Smooth muscle cell of the brain vasculature (primary cell): ENCODE measurements at regions not wholly inside any gene's neighbourhood (a gene's known extent, or its start where the extent isn't known, plus 50 kb on each side); places are given as distances from the start of the nearest gene placed in this dataset.
"Not testable (repeated sequence)": the region's sequence is repeated elsewhere in the genome, so short reads cannot be mapped to it uniquely, and the experiment has no call there.

ENCODE experiments used
- DNase-seq: peaks from one replicate; pipeline ENCODE4 v3.0.0-alpha.2; 2012; ENCODE audit warnings: low read depth, low spot score

DNA sequence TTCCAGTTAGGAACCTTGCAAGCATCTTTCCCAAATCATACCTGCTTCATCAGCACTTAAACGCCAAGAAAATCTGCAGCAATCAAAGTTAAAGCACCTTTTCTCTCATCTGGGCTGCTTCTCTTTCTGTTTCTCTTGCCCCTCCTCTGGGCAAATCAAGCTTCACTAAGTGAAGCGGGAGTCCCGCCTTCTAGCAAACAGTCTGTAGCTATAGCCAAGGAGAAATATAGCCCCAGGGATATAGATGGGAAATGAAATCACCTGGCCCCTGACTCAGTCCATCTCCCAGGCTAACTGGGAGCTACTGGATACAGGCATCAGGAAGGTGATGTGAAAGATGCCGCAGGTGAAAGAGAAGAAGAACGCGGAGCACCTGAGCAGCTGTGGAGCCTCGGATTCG is 481.9 kb downstream of the C6orf118 start:
- DNase-seq, result no peak

DNA sequence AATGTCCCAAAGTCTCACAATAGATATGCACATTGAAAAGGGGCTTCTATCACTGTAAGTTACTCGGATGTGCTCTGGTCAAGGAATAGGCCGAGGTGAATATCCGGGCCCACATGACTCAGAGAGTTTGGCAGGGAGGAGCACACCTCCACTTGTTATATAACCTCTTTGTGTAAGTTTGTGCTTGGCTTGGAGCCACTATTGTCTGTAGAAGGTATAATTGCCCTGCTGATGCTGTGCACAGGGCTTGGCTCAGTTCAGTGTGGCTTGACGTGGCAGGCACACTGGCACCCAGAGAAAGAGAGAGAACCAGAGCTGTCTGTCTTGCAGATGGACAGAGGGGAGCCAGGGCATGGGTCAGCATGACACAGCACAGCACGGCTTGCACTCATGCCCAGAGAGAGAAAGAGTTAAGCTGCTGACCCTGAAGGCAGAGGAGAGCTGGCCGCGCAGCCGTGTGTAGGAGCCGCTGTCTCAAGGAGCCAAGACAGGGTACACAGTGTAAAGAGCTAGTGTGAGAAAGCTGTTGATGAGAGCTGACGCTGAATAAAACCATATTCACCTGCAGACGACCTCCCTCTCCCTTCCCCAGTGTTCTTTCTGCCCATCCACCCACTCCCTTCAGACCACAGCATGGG is 482.5 kb downstream of the C6orf118 start:
- no peak for DNase-seq

DNA sequence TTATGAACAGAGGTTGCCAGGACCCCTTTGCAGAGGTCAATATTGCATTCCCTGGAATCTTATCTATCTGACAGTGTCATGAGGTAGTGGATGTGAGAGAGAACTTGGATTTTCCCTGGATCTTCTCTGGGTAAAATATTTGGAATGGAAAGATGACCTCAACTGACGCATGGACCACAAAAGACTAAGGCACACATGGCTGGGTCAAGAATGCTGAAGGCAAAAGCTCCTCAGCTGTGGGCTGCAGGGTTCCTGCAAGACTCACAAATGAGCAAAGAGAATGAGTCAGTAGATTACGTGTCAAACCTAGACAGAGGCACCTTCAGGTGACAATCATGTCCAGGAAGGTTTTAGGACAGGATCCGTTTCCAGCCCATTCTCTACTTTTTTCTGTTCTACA is 484.0 kb downstream of the C6orf118 start:
- no peak for DNase-seq

DNA sequence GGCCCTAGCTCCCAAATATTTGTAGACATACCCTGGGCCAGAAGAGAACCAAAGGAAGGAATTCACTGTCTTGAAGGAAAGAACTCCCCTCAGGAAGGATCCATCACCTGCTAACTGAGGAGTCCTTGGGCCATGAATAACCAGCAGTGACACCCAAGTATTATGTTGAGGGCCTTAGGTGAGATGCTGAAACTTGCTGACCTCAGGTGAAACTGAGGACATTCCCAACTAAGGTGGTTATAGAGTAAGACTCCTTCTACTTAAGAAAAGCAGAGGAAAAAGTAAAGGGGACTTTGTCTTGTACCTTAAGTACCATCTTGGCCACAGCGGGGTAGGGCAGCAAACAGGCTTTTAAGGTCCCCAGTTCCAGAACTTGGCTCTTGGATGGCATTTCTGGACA is 491.7 kb downstream of the C6orf118 start:
- no peak for DNase-seq

DNA sequence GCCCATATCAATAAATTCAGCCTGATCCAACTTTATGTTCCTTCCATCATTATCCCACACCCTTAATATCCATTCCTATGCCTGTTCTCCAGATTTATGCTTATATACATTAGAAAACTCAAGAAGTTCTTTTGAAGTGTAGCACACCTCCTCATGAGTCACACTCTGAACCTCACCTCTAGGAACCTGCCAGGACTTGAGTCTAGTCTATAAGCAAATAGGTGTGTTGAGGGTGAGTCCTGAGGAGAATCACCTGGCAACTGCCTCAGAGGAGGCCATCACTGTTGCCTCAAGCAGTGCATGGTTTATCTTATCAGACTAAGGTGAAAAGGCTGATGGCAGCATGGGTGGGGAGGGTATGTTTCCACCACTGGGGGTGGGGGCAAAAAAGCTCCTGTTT is 496.7 kb downstream of the C6orf118 start:
- no peak for DNase-seq

DNA sequence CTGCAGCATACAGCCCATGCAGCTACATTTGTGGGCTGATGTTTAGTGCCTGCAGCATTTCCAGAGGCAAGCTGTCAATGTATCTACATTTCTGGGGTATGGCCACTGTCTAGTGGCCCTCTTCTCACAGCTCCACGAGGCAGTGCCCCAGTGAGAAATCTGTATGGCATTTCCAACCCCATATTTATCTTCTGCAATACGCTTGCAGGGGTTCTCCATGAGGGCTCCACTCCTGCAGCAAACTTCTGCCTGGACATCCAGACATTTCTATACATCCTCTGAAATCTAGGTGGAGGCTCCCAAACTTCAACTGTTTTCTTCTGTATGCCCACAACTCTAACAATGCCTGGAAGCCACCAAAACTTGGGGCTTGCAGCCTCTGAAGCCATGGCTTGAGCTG is 502.3 kb downstream of the C6orf118 start:
- no peak for DNase-seq

DNA sequence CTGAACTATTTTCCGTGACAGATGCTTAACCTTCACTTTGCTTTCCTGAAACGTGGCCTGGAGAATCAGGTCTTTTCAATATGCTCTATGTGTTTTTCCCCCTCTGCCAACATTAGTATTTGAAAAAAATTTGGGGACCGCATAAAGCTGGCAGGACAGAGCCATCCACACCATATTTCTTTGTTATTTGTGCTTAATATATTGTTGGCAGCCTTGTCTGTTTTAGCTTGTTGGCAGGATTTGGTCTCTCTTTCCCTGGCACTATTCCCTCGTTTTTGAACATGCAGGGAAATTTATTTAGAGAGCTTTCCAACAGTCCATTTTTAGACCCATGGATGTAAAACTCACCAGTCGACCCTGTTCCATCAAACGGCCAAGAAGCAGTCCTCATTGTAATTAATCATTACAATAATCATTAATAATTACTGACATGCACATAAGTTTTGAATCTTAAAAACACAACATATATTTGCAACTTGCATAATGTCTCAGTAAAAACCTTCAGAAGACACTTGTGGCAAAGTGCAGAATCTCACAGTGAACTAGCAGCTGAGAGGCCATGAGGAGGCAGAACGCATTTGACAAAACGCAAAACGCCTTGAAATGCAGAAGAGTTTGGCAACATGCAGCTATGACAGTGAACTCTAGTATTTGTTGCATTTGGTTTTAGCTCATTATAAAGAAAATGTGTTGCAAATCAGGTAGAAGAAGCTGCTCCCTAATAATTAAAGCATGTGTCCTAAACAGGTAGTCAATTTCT is 514.2 kb downstream of the C6orf118 start:
- no peak for DNase-seq

DNA sequence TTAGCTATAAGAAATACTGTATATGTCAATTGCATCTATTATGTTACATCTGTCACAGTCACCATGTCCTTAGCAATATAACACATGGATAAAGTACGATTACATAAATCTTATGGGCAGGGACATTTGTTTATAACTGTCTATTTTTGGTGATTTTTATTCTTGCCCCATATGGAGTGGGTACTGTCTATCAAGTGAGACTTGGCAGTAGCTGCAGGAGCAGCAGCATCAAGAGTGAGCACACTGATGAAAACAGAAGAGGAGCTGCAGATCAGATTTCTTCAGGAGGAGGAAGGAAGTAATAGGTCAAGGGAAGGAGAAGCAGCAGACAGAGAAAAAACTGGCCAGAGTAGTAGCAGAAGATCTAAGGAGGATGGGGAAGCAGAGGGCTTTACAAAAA is 516.7 kb downstream of the C6orf118 start:
- DNase-seq, result no peak

DNA sequence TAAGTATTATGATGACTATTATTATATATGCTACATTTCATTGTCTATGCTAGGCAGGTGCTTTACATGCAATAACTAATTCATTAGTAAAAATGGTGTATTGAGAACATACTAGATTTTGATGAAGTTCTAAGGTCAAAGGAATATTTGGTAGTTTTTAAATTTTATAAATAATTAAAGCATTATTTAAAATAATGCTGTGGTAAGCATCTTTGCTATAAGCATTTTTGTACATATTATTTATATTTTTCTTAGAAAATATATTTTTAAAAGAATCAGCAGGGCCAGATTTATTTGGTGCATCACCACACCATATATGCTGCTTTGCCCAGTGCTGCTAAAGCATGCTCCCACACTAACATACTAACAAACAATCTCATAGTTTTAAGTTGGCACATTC is 517.9 kb downstream of the C6orf118 start:
- no peak for DNase-seq

DNA sequence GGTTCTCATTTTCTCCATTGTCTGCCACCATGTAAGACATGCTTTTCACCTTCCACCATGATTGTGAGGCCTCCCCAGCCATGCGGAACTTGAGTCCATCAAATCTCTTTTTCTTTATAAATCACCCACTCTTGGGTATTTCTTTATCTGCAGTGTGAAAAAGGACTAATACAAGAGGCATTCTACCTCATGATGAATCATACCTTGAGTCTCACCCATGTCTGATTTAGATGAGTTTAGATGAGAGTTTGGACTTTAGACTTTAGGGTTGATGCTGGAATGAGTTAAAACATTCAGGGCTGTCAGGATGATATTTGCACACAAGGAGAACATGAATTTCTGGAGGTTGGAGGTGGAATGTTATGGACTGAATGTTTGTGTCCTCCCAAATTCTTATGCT is 545.6 kb downstream of the C6orf118 start:
- DNase-seq, result no peak

DNA sequence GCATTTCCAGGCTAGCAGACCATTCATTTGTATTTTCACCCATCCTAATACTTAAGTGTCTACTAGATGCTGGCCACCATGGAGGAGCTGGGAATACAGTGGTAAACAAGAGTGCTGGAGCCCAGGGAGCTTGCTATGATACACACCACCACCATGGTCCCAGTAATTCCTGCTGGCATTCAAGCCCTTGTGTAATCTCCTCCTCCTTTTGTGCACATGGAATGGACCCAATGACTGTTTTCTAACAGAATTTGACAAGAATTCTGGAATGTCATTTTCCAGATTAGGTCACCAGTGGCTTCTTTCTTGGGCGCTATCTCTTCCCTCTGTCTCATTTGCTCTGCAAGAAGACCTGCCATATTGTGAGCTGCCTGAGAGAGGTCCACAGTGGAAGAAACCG is 552.0 kb downstream of the C6orf118 start:
- no peak for DNase-seq

DNA sequence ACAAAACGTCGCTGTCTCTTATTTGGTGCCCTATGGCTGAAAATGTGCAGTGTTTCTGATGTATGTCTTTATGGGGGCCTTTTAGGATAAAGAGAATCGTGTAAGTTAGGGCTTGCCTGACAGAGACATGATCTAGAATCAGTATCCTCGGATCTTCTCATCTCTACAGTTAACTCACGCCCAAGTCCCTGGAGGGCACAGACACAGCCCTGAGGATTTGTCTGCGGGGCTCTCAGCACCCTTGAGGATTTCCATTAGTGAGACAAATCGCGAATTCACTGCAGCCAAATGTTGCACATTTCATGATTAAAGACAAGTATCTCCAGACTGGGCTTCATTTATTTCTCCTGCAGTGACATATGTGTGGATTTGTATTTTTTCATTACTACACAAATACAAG is 552.7 kb downstream of the C6orf118 start:
- no peak for DNase-seq

DNA sequence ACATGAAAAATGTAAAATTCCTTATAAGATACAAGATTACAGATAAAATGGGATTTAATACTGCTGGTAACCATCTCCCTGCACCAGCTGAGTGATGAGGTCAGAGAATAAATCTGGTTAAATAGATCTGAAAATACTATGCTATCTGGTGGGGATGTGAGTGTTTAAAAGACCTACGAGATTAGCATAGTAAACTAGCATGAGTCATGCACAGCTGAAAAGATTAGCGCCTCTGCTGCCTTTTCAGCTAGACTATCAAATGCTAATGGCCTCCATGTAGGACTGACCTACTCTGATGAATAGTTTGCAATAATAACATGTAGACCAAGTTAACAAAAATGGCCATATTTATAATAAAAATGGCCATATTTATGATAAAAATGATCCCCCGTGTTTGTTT is 553.3 kb downstream of the C6orf118 start:
- DNase-seq, result no peak

DNA sequence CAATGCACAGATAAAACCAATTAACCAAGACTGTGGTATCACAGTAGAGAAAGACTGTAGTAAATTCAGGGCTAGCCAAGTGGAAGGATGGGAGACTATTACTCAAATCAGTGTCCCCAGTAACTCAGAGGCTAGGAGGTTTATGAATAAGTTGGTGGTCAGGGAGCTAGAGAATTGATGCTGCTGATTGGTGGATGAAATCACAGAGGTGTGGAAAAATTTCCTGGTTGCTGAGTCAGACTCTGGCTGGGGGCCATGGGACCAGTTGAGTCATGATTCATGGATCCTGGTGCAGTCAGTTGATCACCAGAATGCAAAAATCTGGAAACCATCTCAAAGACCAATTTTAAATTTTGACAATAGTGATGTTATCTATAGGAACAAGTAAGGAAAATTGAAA is 555.9 kb downstream of the C6orf118 start:
- DNase-seq, result no peak

DNA sequence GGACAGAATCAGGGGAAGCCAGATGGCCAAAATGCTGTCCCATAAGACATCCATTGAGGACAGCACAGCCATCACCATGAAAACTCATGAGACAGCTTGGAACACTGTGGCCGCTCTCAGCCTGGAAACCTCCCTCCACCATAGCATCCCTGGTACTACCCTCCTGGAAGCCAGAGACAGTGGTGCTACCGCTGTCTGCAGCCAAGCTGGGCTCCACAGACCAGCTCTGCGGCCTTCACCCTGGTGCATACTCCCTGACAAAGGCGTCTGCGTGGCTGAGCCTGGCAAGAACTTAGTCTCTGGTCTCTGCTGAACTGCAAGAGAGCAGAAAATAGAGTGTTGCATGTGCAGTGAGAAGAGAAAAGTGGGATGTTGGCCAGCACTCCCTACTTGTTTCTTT is 558.0 kb downstream of the C6orf118 start:
- no peak for DNase-seq

DNA sequence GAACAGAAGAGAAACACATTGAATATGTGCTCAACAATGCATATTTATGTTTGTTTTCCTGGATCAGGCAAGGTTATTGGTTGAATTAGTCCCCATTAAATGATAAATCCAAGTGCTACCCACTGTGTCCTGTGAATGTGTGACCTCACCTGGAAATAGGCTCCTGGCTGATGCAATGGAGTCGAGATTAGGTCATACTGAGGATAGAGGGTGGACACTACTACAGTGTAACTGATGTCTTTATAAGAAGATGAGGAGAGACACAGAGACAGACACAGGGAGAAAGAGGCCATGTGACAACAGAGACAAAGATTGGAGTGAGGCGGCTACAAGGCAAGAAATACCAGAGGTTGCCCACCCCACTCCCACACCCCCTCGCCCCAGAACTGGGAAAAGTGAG is 559.3 kb downstream of the C6orf118 start:
- no peak for DNase-seq

DNA sequence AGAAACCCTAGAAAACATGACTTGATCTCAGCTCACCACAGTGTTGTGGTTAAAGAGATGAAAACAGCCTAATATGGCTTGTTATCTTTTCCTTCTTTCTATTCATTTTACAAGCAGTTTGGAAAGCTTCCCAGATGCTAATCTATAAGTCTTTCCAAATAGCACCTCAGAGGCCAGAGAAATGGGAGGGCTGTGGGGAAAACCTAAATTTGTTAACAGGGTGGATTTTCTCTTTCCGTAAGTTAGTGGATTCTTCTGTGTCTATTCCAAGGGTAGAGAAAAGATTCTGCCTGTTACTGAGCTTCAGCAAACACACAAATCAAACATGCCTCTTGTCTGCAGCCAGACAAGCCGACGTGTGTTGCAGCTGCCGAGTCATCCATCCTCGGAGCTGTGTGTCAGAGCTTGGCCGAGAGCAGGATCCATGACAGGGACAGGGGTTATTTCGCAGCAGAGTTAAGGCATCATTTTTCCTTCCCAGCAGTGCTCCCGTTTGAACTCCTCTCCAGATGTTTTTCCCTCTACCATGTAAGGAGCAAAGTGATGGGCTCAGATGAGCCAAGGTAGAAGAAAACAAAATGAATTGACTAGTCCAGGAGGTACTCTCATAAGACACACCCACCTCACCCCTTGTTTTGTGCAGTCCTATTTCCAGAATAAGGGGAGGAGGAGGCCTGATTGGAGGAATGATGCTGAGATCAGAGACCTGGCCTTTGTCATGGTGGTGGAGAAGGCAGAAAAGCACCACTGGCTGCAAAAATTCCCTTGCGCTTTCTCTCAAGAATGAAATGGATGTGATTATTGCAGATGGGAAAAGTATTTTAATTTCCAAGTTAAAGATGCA is 560.0 kb downstream of the C6orf118 start:
- DNase-seq, result no peak

DNA sequence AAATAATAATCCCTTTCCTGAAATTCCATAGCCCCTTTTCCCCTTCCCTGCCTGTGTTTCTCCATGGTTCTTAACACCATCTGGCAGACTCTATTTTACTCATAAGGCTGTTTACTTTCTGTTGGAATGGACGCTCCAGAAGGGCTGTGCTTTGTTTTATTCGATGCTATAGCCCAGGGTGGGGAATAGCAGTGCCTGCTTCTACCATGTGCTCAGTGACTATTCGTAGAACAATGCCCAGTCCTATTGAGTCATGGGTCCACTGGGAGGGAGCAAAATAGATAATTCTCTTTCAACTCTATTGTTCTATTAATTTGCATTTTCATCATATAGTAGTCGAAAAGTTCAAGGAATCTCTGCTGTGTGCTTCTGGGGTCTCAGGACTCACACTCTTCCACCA is 565.1 kb downstream of the C6orf118 start:
- DNase-seq, result no peak

DNA sequence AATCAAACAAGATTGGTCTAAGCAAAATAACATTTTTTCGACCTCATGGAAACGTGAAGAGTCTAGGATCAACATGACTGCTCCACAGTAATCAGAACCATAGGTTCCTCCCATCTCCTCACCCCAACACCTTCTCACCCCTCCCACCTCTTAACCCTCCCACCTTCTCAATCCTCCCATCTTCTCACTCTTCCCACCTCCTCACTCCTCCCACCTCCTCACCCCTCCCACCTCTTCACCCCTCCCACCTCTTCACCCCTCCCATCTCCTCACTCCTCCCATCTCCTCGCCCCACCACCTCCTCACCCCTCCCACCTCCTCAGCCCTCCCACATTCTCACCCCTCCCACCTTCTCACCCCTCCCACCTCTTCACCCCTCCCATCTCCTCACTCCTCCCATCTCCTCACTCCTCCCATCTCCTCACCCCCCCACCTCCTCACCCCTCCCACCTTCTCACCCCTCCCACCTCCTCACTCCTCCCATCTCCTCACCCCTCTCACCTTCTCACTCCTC is 567.4 kb downstream of the C6orf118 start:
- DNase-seq, result no peak

DNA sequence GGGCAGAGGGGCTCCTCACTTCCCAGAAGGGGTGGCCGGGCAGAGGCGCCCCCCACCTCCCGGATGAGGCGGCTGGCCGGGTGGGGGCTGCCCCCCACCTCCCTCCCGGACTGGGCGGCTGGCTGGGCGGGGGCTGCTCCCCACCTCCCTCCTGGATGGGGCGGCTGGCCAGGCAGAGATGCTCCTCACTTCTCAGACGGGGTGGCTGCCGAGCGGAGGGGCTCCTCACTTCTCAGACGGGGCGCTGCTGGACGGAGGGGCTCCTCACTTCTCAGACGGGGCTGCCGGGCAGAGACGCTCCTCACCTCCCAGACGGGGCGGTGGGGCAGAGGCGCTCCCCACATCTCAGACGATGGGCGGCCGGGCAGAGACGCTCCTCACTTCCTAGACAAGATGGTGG is 573.3 kb downstream of the C6orf118 start:
- DNase-seq, result not testable (repeated sequence)

DNA sequence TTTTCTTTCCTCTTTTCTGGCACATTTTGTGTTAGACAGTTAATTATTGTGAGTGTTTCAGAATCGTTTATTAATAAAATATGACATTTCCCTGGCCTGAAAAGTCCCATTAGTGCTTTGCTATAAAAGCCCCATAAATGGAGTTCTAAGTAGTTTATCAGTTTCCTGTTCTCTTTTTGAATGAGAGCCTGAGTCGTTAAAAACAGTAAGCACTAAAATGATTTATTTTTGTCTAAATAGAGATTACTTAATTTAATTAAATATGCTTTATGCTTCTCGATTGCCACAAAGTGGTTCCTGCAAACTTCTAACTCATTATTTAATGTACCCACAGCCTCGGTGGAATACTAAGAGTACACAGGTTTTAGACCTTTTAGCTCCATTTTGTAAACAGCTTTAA is 577.9 kb downstream of the C6orf118 start:
- DNase-seq, result no peak

DNA sequence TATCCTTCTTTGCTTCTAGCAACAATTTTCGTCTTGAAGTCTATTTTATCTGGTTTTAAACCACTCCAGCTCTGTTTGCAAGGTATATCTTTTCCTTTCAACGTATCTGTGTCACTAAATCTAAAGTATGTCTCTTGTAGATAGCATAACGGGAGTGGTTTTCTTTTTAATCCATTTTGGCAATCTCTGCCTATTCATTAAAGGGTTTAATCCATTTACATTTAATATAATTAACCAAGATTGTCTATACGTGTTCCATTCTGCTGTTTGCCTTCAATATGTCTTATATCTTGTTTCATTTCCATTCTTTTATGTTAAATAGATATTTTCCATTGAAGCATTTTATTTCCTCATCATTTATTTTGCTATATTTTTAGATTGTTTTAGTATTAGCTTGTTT is 587.9 kb downstream of the C6orf118 start:
- no peak for DNase-seq

DNA sequence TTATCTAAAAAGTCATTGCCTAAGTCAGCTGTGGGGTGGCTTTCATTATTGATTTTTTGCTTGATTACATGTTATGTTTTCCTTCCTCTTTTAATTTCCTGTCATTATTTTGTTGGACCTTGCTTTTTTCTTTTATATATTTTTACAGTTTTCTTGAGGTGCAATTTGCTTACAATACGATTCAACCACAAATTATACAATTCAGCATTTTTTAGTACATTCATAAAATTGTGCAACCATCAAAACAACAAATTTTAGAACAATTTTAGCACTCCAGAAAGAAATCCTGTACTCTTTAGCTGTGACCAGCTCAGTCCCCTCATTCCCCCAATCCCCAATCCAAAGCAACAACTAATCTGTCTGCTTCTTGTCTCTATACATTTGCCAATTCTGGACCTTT is 608.9 kb downstream of the C6orf118 start:
- DNase-seq, result no peak
